ENCODE measurements at regions not wholly inside any gene's neighbourhood (a gene's known extent, or its start where the extent isn't known, plus 50 kb on each side); places are given as distances from the start of the nearest gene placed in this dataset.

DNA sequence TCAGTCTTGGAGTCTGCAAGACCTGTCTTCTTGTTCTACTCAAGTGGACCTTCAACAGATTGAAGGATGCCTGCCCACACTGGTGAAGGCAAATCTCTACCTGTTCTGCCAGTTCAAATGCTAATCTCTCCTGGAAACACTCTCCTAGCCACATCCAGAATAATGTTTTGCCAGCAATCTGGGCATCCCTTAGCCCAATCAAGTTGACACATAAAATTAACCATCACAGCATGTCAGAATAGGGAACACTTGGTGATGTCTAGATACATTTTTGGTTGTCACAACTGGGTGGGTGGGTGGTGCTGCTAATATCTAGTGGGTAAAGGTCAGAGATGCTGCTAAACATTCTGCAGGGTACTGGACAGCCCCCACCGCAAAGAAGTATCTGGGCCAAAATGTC, 744.9 kb upstream of the SOX9 start:
- TF ChIP-seq, protein P1, sequence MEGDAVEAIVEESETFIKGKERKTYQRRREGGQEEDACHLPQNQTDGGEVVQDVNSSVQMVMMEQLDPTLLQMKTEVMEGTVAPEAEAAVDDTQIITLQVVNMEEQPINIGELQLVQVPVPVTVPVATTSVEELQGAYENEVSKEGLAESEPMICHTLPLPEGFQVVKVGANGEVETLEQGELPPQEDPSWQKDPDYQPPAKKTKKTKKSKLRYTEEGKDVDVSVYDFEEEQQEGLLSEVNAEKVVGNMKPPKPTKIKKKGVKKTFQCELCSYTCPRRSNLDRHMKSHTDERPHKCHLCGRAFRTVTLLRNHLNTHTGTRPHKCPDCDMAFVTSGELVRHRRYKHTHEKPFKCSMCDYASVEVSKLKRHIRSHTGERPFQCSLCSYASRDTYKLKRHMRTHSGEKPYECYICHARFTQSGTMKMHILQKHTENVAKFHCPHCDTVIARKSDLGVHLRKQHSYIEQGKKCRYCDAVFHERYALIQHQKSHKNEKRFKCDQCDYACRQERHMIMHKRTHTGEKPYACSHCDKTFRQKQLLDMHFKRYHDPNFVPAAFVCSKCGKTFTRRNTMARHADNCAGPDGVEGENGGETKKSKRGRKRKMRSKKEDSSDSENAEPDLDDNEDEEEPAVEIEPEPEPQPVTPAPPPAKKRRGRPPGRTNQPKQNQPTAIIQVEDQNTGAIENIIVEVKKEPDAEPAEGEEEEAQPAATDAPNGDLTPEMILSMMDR (IDR thresholded peaks at IDR 0.05): no peak
- TF ChIP-seq EZH2 (IDR thresholded peaks at IDR 0.05; ENCODE audit: borderline replicate concordance, insufficient read depth, low read depth, low read length, poor library complexity, severe bottlenecking): no peak

Data from B cell (primary cell).